Ascending aorta (tissue), 2 donors: ENCODE measurements at regions not wholly inside any gene's neighbourhood (a gene's known extent, or its start where the extent isn't known, plus 50 kb on each side); places are given as distances from the start of the nearest gene placed in this dataset.

Experiments used
- DNase-seq, 2 donors: peaks; one replicate each; pipeline ENCODE4 v3.0.0-alpha.2; 2019; ENCODE audit warnings: low spot score in 2 of 2
- H3K27ac ChIP-seq, 2 donors: fragments of 200-600 bp; sonication (generic); one replicate each; pipeline ENCODE4 v1.5.1; 2016 to 2017; ENCODE audit warnings: mild to moderate bottlenecking in 1 of 2
- H3K27me3 ChIP-seq: fragments of 200-600 bp; sonication (generic); one replicate; pipeline ENCODE4 v1.5.1; 2017
- H3K36me3 ChIP-seq, 2 donors: fragments of 200-600 bp; sonication (generic); one replicate each; pipeline ENCODE4 v1.5.1; 2016
- H3K4me1 ChIP-seq, 2 donors: fragments of 200-600 bp; sonication (generic); one replicate each; pipeline ENCODE4 v1.5.1; 2016 to 2017; ENCODE audit warnings: mild to moderate bottlenecking in 1 of 2
- H3K4me3 ChIP-seq, 2 donors: fragments of 200-600 bp; sonication (generic); one replicate each; pipeline ENCODE4 v1.5.1; 2016 to 2017; ENCODE audit warnings: mild to moderate bottlenecking in 1 of 2
- H3K9me3 ChIP-seq, 2 donors: fragments of 200-600 bp; sonication (generic); one replicate each; pipeline ENCODE4 v1.5.1; 2016
- CTCF ChIP-seq, 3 experiments: fragments of 200-600 bp in 2 of 3; fragments of 450-650 bp in 1 of 3; sonication (generic) in 2 of 3; IDR thresholded peaks; one replicate each; pipeline ENCODE4 v1.5.1; 2016 to 2019; ENCODE audit warnings: antibody characterized with exemption in 3 of 3, mild to moderate bottlenecking in 1 of 3, moderate library complexity in 1 of 3
- intact Hi-C: fragments of 100-400 bp; cut with DNase I; formaldehyde crosslinking; loops from one replicate; pipeline ENCODE4 v1.15.1; 2023

GRCh38 chr2:82485701-82486100 lies 1973.4 kb downstream of the SUCLG1 start:
- H3K27ac ChIP-seq, result no peak overlapping the region
- no peaks in the 10 kb centered on the region for H3K36me3 ChIP-seq
- H3K4me3 ChIP-seq, result no peak overlapping the region
- no peaks in the 10 kb centered on the region for H3K4me1 ChIP-seq
- intact Hi-C loops, result no loop called here
- TF ChIP-seq CTCF (IDR thresholded peaks at IDR 0.05), result no peak
- DNase-seq, result no peak
- no peaks in the 10 kb centered on the region for H3K27me3 ChIP-seq
- no peaks in the 10 kb centered on the region for H3K9me3 ChIP-seq

- intact Hi-C loops, result no loop called here
- Histone ChIP-seq H3K9me3 (no peaks in the 10 kb centered on the region), H3K27me3 (no peaks in the 10 kb centered on the region), H3K4me1 (no peaks in the 10 kb centered on the region), H3K4me3 (no peak overlapping the region), H3K36me3 (no peaks in the 10 kb centered on the region), H3K27ac (no peak overlapping the region)
- DNase-seq, result no peak
- no peak for TF ChIP-seq CTCF (IDR thresholded peaks at IDR 0.05)
These were observed 1977.9 kb downstream of the SUCLG1 start for GRCh38 chr2:82481207-82481606.

GRCh38 chr2:82478641-82479040 lies 1980.4 kb downstream of the SUCLG1 start:
- intact Hi-C loops, result no loop called here
- no peak for TF ChIP-seq CTCF (IDR thresholded peaks at IDR 0.05)
- H3K4me1 ChIP-seq, result no peaks in the 10 kb centered on the region
- no peak overlapping the region for H3K4me3 ChIP-seq
- H3K36me3 ChIP-seq, result no peaks in the 10 kb centered on the region
- H3K27ac ChIP-seq, result no peak overlapping the region
- H3K9me3 ChIP-seq, result no peaks in the 10 kb centered on the region
- no peak for DNase-seq
- no peaks in the 10 kb centered on the region for H3K27me3 ChIP-seq

GRCh38 chr2:82476094-82476493 lies 1983.0 kb downstream of the SUCLG1 start:
- Histone ChIP-seq H3K4me3 (no peak overlapping the region), H3K27me3 (no peaks in the 10 kb centered on the region), H3K9me3 (no peaks in the 10 kb centered on the region), H3K27ac (no peak overlapping the region), H3K36me3 (no peaks in the 10 kb centered on the region), H3K4me1 (no peaks in the 10 kb centered on the region)
- no peak for DNase-seq
- intact Hi-C loops, result no loop called here
- TF ChIP-seq CTCF (IDR thresholded peaks at IDR 0.05), result no peak

GRCh38 chr2:82428251-82428650 lies 2030.8 kb downstream of the SUCLG1 start:
- H3K36me3 ChIP-seq, result no peaks in the 10 kb centered on the region
- no peaks in the 10 kb centered on the region for H3K4me1 ChIP-seq
- no peak overlapping the region for H3K4me3 ChIP-seq
- DNase-seq, result no peak
- no peaks in the 10 kb centered on the region for H3K9me3 ChIP-seq
- no peak overlapping the region for H3K27ac ChIP-seq
- no peak for TF ChIP-seq CTCF (IDR thresholded peaks at IDR 0.05)
- intact Hi-C loops, result no loop called here
- no peaks in the 10 kb centered on the region for H3K27me3 ChIP-seq

- Histone ChIP-seq H3K36me3 (no peaks in the 10 kb centered on the region), H3K9me3 (no peaks in the 10 kb centered on the region), H3K27ac (no peak overlapping the region), H3K4me1 (no peaks in the 10 kb centered on the region), H3K4me3 (no peak overlapping the region), H3K27me3 (no peaks in the 10 kb centered on the region)
- TF ChIP-seq CTCF (IDR thresholded peaks at IDR 0.05), result no peak
- intact Hi-C loops, result no loop called here
- DNase-seq, result no peak
These were observed 2047.1 kb downstream of the SUCLG1 start for GRCh38 chr2:82412021-82412420.
